ENCODE measurements at regions not wholly inside any gene's neighbourhood (a gene's known extent, or its start where the extent isn't known, plus 50 kb on each side); places are given as distances from the start of the nearest gene placed in this dataset.

DNA sequence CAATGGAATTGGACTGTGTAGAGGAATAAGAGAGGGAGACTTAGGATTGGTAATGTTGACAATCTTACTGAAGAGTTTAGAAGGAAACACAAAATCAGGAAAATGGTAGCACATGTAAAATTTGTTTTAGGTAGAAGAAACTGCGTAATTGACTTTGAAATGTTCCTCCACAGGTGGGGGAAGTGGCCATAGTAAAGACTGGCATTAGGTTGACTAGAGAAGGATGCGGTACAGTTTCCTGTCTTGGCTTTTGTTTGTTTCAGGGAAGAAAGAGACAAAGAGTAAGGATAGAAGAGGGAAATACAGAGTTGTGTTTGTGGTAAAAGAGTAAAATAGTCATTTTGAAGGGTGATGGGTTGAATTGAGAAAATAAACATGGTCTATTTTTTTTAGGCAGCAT, 253.6 kb upstream of the ZNF717 start:
- no peak overlapping the region for H3K9ac ChIP-seq (ENCODE audit: low read length)
- no peaks in the 10 kb centered on the region for H3K4me1 ChIP-seq (ENCODE audit: control insufficient read depth in 2 of 2, insufficient read depth in 2 of 2, low read length in 2 of 2)
- 81% methylated on average over 2 of the region's 2 CpGs for WGBS (ENCODE audit: insufficient coverage)
- Mint-ChIP-seq H3K27me3 (no peaks in the 10 kb centered on the region), H3K27ac (no peak overlapping the region), H3K4me3 (no peak overlapping the region), H3K9me3 (ENCODE audit: insufficient read depth) (no peaks in the 10 kb centered on the region), H3K4me1 (no peaks in the 10 kb centered on the region)
- no peaks in the 10 kb centered on the region for H3K79me2 ChIP-seq (ENCODE audit: control insufficient read depth, insufficient read depth, low read length)
- ATAC-seq (ENCODE audit: low read depth) (no peak), DNase-seq (no peak)
- intact Hi-C loops (cut with micrococcal nuclease): no loop called here
- no peak overlapping the region for H3K4me3 ChIP-seq (ENCODE audit: control extremely low read depth in 1 of 5, extremely low read depth in 1 of 5, insufficient read depth in 1 of 5, low read depth in 2 of 5, low read length in 4 of 5)
- H3K4me2 ChIP-seq (replicated peaks; ENCODE audit: low read depth, low read length, poor library complexity, severe bottlenecking): no peak overlapping the region
- POLR2A ChIA-PET: no interaction called here
- H3K27ac ChIP-seq (ENCODE audit: low read length in 2 of 2): no peak overlapping the region
- no peaks in the 10 kb centered on the region for H3K27me3 ChIP-seq (replicated peaks in 1 of 4; ENCODE audit: control extremely low read depth in 1 of 4, control insufficient read depth in 3 of 4, insufficient read depth in 4 of 4, low read length in 3 of 4)
- no peaks in the 10 kb centered on the region for H3K36me3 ChIP-seq (replicated peaks in 1 of 2; ENCODE audit: control extremely low read depth in 1 of 2, control insufficient read depth in 1 of 2, extremely low read depth in 1 of 2, insufficient read depth in 2 of 2, low read length in 1 of 2)
- H4K20me1 ChIP-seq (ENCODE audit: control insufficient read depth, insufficient read depth, low read length, poor library complexity, severe bottlenecking): no peaks in the 10 kb centered on the region
- TF ChIP-seq, protein P1, sequence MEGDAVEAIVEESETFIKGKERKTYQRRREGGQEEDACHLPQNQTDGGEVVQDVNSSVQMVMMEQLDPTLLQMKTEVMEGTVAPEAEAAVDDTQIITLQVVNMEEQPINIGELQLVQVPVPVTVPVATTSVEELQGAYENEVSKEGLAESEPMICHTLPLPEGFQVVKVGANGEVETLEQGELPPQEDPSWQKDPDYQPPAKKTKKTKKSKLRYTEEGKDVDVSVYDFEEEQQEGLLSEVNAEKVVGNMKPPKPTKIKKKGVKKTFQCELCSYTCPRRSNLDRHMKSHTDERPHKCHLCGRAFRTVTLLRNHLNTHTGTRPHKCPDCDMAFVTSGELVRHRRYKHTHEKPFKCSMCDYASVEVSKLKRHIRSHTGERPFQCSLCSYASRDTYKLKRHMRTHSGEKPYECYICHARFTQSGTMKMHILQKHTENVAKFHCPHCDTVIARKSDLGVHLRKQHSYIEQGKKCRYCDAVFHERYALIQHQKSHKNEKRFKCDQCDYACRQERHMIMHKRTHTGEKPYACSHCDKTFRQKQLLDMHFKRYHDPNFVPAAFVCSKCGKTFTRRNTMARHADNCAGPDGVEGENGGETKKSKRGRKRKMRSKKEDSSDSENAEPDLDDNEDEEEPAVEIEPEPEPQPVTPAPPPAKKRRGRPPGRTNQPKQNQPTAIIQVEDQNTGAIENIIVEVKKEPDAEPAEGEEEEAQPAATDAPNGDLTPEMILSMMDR (IDR thresholded peaks at IDR 0.05): no peak
- no peak for TF ChIP-seq EZH2 (IDR thresholded peaks at IDR 0.05; ENCODE audit: borderline replicate concordance, insufficient read depth, low read depth, low read length, poor library complexity, severe bottlenecking)
- CTCF ChIA-PET: no interaction called here
- H2AFZ ChIP-seq (ENCODE audit: insufficient read depth, low read depth, low read length, poor library complexity, severe bottlenecking): no peak overlapping the region
- no peaks in the 10 kb centered on the region for H3K9me3 ChIP-seq (ENCODE audit: control extremely low read depth in 1 of 3, control insufficient read depth in 2 of 3, insufficient read depth in 1 of 3, low read length in 2 of 3)

DNA sequence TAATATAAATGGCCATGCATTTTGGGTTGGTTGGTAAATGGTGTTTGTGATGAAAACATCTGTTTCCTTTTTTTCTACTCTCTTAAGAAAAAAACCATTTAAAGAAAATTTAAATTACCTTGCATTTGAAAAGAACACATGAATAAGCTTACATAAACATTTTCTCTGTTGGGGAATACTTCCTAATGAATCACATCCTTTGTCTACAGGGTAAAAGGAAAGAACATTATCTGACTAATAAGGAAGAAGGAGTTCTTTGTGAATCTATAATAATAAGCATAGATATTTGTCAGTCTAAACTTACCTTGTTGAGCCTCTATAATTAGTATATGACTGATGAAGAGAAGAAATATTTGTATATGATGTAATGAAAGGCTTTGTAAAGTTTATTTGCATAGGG, 254.1 kb upstream of the ZNF717 start:
- Histone ChIP-seq H3K4me3 (ENCODE audit: control extremely low read depth in 1 of 5, extremely low read depth in 1 of 5, insufficient read depth in 1 of 5, low read depth in 2 of 5, low read length in 4 of 5) (no peak overlapping the region), H3K36me3 (replicated peaks in 1 of 2; ENCODE audit: control extremely low read depth in 1 of 2, control insufficient read depth in 1 of 2, extremely low read depth in 1 of 2, insufficient read depth in 2 of 2, low read length in 1 of 2) (no peaks in the 10 kb centered on the region), H3K4me2 (replicated peaks; ENCODE audit: low read depth, low read length, poor library complexity, severe bottlenecking) (no peak overlapping the region), H3K27ac (ENCODE audit: low read length in 2 of 2) (no peak overlapping the region), H3K27me3 (replicated peaks in 1 of 4; ENCODE audit: control extremely low read depth in 1 of 4, control insufficient read depth in 3 of 4, insufficient read depth in 4 of 4, low read length in 3 of 4) (no peaks in the 10 kb centered on the region), H2AFZ (ENCODE audit: insufficient read depth, low read depth, low read length, poor library complexity, severe bottlenecking) (no peak overlapping the region), H3K4me1 (ENCODE audit: control insufficient read depth in 2 of 2, insufficient read depth in 2 of 2, low read length in 2 of 2) (no peaks in the 10 kb centered on the region), H4K20me1 (ENCODE audit: control insufficient read depth, insufficient read depth, low read length, poor library complexity, severe bottlenecking) (no peaks in the 10 kb centered on the region), H3K9ac (ENCODE audit: low read length) (no peak overlapping the region), H3K9me3 (ENCODE audit: control extremely low read depth in 1 of 3, control insufficient read depth in 2 of 3, insufficient read depth in 1 of 3, low read length in 2 of 3) (no peaks in the 10 kb centered on the region), H3K79me2 (ENCODE audit: control insufficient read depth, insufficient read depth, low read length) (no peaks in the 10 kb centered on the region)
- intact Hi-C loops (cut with micrococcal nuclease): no loop called here
- Mint-ChIP-seq H3K4me1 (no peaks in the 10 kb centered on the region), H3K9me3 (ENCODE audit: insufficient read depth) (no peaks in the 10 kb centered on the region), H3K4me3 (no peak overlapping the region), H3K27me3 (no peaks in the 10 kb centered on the region), H3K27ac (no peak overlapping the region)
- ChIA-PET POLR2A (no interaction called here), CTCF (no interaction called here)
- ATAC-seq (ENCODE audit: low read depth) (no peak), DNase-seq (no peak)
- TF ChIP-seq, protein P1 (IDR thresholded peaks at IDR 0.05): no peak
- TF ChIP-seq EZH2 (IDR thresholded peaks at IDR 0.05; ENCODE audit: borderline replicate concordance, insufficient read depth, low read depth, low read length, poor library complexity, severe bottlenecking): no peak
